Nephron progenitor cell (in vitro differentiated cells): ENCODE measurements at regions not wholly inside any gene's neighbourhood (a gene's known extent, or its start where the extent isn't known, plus 50 kb on each side); places are given as distances from the start of the nearest gene placed in this dataset.

ENCODE experiments used
- DNase-seq: peaks from one replicate; pipeline ENCODE4 v3.0.0; 2021
- H3K27ac Mint-ChIP-seq: 2 replicates; pipeline ENCODE4 v1.8.0; 2021; ENCODE audit warnings: mild to moderate bottlenecking, moderate library complexity, mixed read lengths
- H3K27me3 Mint-ChIP-seq: 2 replicates; pipeline ENCODE4 v1.8.0; 2021; ENCODE audit warnings: mild to moderate bottlenecking, low read depth, mixed read lengths; ENCODE audit not compliant: poor library complexity
- H3K36me3 Mint-ChIP-seq: 2 replicates; pipeline ENCODE4 v1.8.0; 2021; ENCODE audit warnings: low read depth, mixed read lengths
- H3K4me1 Mint-ChIP-seq: 2 replicates; pipeline ENCODE4 v1.8.0; 2021; ENCODE audit warnings: mixed read lengths
- H3K4me3 Mint-ChIP-seq: 2 replicates; pipeline ENCODE4 v1.8.0; 2021; ENCODE audit warnings: mild to moderate bottlenecking, moderate library complexity, mixed read lengths
- H3K9me3 Mint-ChIP-seq: 2 replicates; pipeline ENCODE4 v1.8.0; 2021; ENCODE audit warnings: mild to moderate bottlenecking, moderate library complexity, mixed read lengths
- CTCF ChIP-seq: fragments of 200-600 bp; sonication (generic); IDR thresholded peaks from 2 replicates; pipeline ENCODE4 v1.5.0; 2021; ENCODE audit warnings: antibody characterized with exemption

- no peak overlapping the region for H3K4me3 Mint-ChIP-seq
- H3K27me3 Mint-ChIP-seq, result peaks cover 3% of the 10 kb centered on the region
- no peak for DNase-seq
- H3K4me1 Mint-ChIP-seq, result no peaks in the 10 kb centered on the region
- TF ChIP-seq CTCF, result no peak
- H3K9me3 Mint-ChIP-seq, result peaks cover 29% of the 10 kb centered on the region
- no peaks in the 10 kb centered on the region for H3K36me3 Mint-ChIP-seq
- H3K27ac Mint-ChIP-seq, result no peak overlapping the region
These were observed 221.2 kb upstream of the MID1 start for GRCh38 chrX:10841579-10841978.

GRCh38 chrX:10842646-10843045 is 222.3 kb upstream of the MID1 start:
- DNase-seq, result no peak
- H3K27ac Mint-ChIP-seq, result no peak overlapping the region
- peaks cover 3% of the 10 kb centered on the region for H3K27me3 Mint-ChIP-seq
- peaks cover 26% of the 10 kb centered on the region for H3K9me3 Mint-ChIP-seq
- no peaks in the 10 kb centered on the region for H3K36me3 Mint-ChIP-seq
- H3K4me1 Mint-ChIP-seq, result no peaks in the 10 kb centered on the region
- TF ChIP-seq CTCF, result no peak
- no peak overlapping the region for H3K4me3 Mint-ChIP-seq

GRCh38 chrX:10847333-10847732 is 226.9 kb upstream of the MID1 start:
- DNase-seq, result no peak
- no peaks in the 10 kb centered on the region for H3K4me1 Mint-ChIP-seq
- no peaks in the 10 kb centered on the region for H3K27me3 Mint-ChIP-seq
- peaks cover 16% of the 10 kb centered on the region for H3K9me3 Mint-ChIP-seq
- TF ChIP-seq CTCF, result no peak
- H3K4me3 Mint-ChIP-seq, result no peak overlapping the region
- no peak overlapping the region for H3K27ac Mint-ChIP-seq
- H3K36me3 Mint-ChIP-seq, result no peaks in the 10 kb centered on the region

- DNase-seq, result no peak
- Mint-ChIP-seq H3K9me3 (peaks cover 9% of the 10 kb centered on the region), H3K4me1 (peaks cover 9% of the 10 kb centered on the region), H3K27ac (no peak overlapping the region), H3K4me3 (no peak overlapping the region), H3K27me3 (no peaks in the 10 kb centered on the region), H3K36me3 (no peaks in the 10 kb centered on the region)
- no peak for TF ChIP-seq CTCF
These were observed 231.4 kb upstream of the MID1 start for GRCh38 chrX:10851809-10852208.

- Mint-ChIP-seq H3K27ac (no peak overlapping the region), H3K4me3 (no peak overlapping the region), H3K4me1 (peaks cover 13% of the 10 kb centered on the region), H3K36me3 (no peaks in the 10 kb centered on the region), H3K9me3 (peaks cover 18% of the 10 kb centered on the region), H3K27me3 (no peaks in the 10 kb centered on the region)
- no peak for DNase-seq
- TF ChIP-seq CTCF, result no peak
These were observed 234.2 kb upstream of the MID1 start for GRCh38 chrX:10854594-10854993.

GRCh38 chrX:10855845-10856244 is 235.5 kb upstream of the MID1 start:
- no peak for TF ChIP-seq CTCF
- H3K4me1 Mint-ChIP-seq, result peaks cover 13% of the 10 kb centered on the region
- no peak overlapping the region for H3K4me3 Mint-ChIP-seq
- H3K36me3 Mint-ChIP-seq, result no peaks in the 10 kb centered on the region
- H3K27ac Mint-ChIP-seq, result no peak overlapping the region
- DNase-seq, result no peak
- no peaks in the 10 kb centered on the region for H3K27me3 Mint-ChIP-seq
- H3K9me3 Mint-ChIP-seq, result peaks cover 17% of the 10 kb centered on the region
